SJSA1 (cell line): ENCODE measurements at regions not wholly inside any gene's neighbourhood (a gene's known extent, or its start where the extent isn't known, plus 50 kb on each side); places are given as distances from the start of the nearest gene placed in this dataset.

Experiments used
- DNase-seq, 2 experiments: peaks; one replicate each; pipeline ENCODE4 v3.0.0-alpha.2; 2015 to 2020; ENCODE audit warnings: low spot score in 2 of 2, low read depth in 1 of 2
- H3K27ac ChIP-seq: fragments of 250-450 bp; sonication (Bioruptor Pico); 2 replicates; pipeline ENCODE4 v1.5.1; 2020; ENCODE audit warnings: mild to moderate bottlenecking, moderate library complexity
- H3K27me3 ChIP-seq: fragments of 250-450 bp; sonication (Bioruptor Pico); replicated peaks from 2 replicates; pipeline ENCODE4 v1.5.1; 2020; ENCODE audit warnings: mild to moderate bottlenecking, moderate library complexity
- H3K36me3 ChIP-seq: fragments of 250-450 bp; sonication (Bioruptor Pico); 2 replicates; pipeline ENCODE4 v1.5.1; 2020; ENCODE audit warnings: mild to moderate bottlenecking
- H3K4me1 ChIP-seq: fragments of 250-450 bp; sonication (Bioruptor Pico); replicated peaks from 2 replicates; pipeline ENCODE4 v1.6.1; 2021; ENCODE audit warnings: mild to moderate bottlenecking
- H3K4me3 ChIP-seq: fragments of 250-450 bp; sonication (Bioruptor Pico); 2 replicates; pipeline ENCODE4 v1.5.1; 2020; ENCODE audit warnings: mild to moderate bottlenecking
- H3K9me3 ChIP-seq: fragments of 250-450 bp; sonication (Bioruptor Pico); replicated peaks from 2 replicates; pipeline ENCODE4 v1.5.1; 2020; ENCODE audit warnings: mild to moderate bottlenecking

DNA sequence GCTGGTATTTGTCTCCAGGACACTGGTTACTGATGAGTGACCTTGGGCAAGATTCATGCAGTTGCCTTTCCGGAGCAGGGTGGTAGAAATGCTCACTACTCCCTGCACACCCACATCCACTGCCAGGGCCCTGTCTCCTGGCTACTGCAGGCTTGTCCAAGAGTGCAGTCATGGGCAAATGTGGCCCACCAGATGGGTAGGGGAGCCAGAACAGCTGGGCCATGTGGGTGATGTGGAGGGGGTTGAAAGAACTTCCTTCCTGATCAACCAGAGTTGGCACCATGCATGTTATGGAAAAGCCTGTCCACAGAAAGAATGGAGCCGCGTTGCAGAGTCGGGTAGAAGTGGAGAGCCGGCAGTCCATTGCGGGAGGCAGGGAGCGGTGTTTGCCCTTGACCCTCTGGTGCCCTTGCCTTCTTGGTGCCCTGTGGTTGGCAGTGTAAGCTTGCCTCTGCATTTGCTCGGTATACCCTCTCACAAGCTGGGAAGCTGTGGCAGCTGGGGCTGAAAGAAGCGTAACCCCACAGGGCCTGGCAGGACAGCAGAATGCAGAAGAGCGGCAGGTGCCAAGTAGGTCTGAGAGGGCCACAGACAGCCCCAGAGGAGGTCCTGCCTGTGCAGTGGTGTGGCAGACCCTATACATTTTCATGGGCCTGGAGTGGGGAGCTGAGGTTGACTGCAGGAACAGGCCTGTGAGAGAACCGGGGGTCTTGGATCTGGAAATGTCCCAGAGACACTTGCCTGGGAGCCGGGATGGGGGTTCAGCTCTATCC is 253.2 kb downstream of the TFCP2L1 start:
- H3K4me3 ChIP-seq, result no peak overlapping the region
- H3K36me3 ChIP-seq, result no peaks in the 10 kb centered on the region
- DNase-seq, result no peak
- peaks cover 66% of the 10 kb centered on the region for H3K27me3 ChIP-seq
- no peaks in the 10 kb centered on the region for H3K4me1 ChIP-seq
- no peaks in the 10 kb centered on the region for H3K9me3 ChIP-seq
- no peak overlapping the region for H3K27ac ChIP-seq

- H3K27me3 ChIP-seq, result peaks cover 64% of the 10 kb centered on the region
- DNase-seq, result no peak
Observed at GRCh38 chr2:121033461-121033996, 251.5 kb downstream of the TFCP2L1 start.

GRCh38 chr2:121034551-121034950 is 250.5 kb downstream of the TFCP2L1 start:
- H3K27ac ChIP-seq, result no peak overlapping the region
- H3K9me3 ChIP-seq, result no peaks in the 10 kb centered on the region
- H3K4me1 ChIP-seq, result no peaks in the 10 kb centered on the region
- H3K36me3 ChIP-seq, result no peaks in the 10 kb centered on the region
- H3K4me3 ChIP-seq, result no peak overlapping the region
- peaks cover 54% of the 10 kb centered on the region for H3K27me3 ChIP-seq
- no peak for DNase-seq

More at GRCh38 chr2:121033461-121033996, 251.5 kb downstream of the TFCP2L1 start:
- Histone ChIP-seq H3K27ac (no peak overlapping the region), H3K9me3 (no peaks in the 10 kb centered on the region), H3K36me3 (no peaks in the 10 kb centered on the region), H3K4me3 (no peak overlapping the region), H3K4me1 (no peaks in the 10 kb centered on the region)

GRCh38 chr2:121036226-121036692 is 248.7 kb downstream of the TFCP2L1 start:
- no peak for DNase-seq
- H3K4me1 ChIP-seq, result no peaks in the 10 kb centered on the region
- no peaks in the 10 kb centered on the region for H3K36me3 ChIP-seq
- no peak overlapping the region for H3K4me3 ChIP-seq
- H3K9me3 ChIP-seq, result no peaks in the 10 kb centered on the region
- H3K27me3 ChIP-seq, result peaks cover 45% of the 10 kb centered on the region
- H3K27ac ChIP-seq, result no peak overlapping the region

- no peaks in the 10 kb centered on the region for H3K36me3 ChIP-seq
- peak in 1 of 2 experiments; percentile 29 for DNase-seq
- no peaks in the 10 kb centered on the region for H3K9me3 ChIP-seq
- H3K4me3 ChIP-seq, result no peak overlapping the region
- peaks cover 47% of the 10 kb centered on the region for H3K27me3 ChIP-seq
- H3K27ac ChIP-seq, result no peak overlapping the region
- H3K4me1 ChIP-seq, result no peaks in the 10 kb centered on the region
Observed at GRCh38 chr2:121037480-121037879, 247.5 kb downstream of the TFCP2L1 start.

GRCh38 chr2:121038031-121038430 is 247.0 kb downstream of the TFCP2L1 start:
- peak in 1 of 2 experiments; percentile 31 for DNase-seq
- H3K36me3 ChIP-seq, result no peaks in the 10 kb centered on the region
- no peaks in the 10 kb centered on the region for H3K9me3 ChIP-seq
- no peak overlapping the region for H3K27ac ChIP-seq
- H3K4me3 ChIP-seq, result no peak overlapping the region
- peaks cover 45% of the 10 kb centered on the region for H3K27me3 ChIP-seq
- H3K4me1 ChIP-seq, result no peaks in the 10 kb centered on the region

DNA sequence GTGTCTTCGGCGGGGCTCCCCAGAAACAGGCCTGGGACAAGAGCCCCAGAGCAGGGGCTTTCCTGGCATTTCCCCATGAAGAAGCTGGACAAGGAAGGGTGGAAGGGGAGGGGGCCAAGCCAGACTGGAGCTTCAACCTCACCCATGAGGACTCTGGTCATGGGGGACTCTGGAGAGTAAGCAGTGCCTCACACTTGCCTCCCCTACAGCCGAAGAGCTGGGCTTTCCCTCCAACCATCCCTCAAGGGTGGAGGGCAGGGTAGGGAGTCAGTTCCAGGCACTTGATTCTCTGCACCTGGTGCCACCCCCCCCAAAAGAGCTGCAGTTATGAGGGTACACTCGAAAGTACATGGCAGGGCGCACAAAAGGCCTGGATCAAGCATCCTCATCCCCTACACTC is 246.6 kb downstream of the TFCP2L1 start:
- no peak overlapping the region for H3K4me3 ChIP-seq
- DNase-seq, result no peak
- no peaks in the 10 kb centered on the region for H3K4me1 ChIP-seq
- peaks cover 42% of the 10 kb centered on the region for H3K27me3 ChIP-seq
- H3K9me3 ChIP-seq, result no peaks in the 10 kb centered on the region
- no peak overlapping the region for H3K27ac ChIP-seq
- no peaks in the 10 kb centered on the region for H3K36me3 ChIP-seq

DNA sequence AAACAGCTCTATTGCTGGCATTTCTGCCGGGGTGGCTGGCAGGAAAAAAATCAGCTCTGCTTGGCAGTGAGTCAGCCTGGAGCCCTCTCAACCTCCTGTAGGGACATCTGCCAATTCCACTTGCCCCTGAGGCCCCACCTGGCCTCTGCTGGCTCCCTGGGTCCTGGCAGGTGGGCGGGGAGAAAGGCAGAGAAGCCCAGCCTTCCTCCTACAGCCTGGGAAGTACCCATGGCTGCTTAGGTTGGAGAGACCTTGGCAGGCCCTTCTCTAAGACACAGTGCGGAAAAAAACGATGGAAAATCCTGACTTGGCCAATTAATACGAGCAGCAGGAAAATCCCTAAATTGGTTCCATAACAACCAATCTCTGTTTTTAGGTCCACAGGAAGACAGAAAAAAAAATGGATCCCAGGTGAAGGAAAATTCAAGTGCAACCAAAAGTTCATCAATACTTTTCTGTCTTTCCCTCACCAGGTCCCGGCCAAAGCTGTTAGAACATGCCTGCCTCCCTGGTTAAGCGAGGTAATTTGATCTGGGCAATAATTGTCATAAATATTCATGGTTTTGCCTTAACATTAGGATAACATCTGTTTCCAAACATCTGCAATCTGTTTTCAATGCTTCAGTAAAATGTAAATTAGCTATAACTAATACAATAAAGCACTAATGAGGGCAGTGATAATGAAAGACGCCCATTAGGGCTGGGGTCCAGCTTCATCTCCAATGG is 245.9 kb downstream of the TFCP2L1 start:
- no peak for DNase-seq
- Histone ChIP-seq H3K27ac (no peak overlapping the region), H3K36me3 (no peaks in the 10 kb centered on the region), H3K4me3 (no peak overlapping the region), H3K9me3 (no peaks in the 10 kb centered on the region), H3K27me3 (peaks cover 36% of the 10 kb centered on the region), H3K4me1 (no peaks in the 10 kb centered on the region)

- peaks cover 30% of the 10 kb centered on the region for H3K27me3 ChIP-seq
- no peak overlapping the region for H3K4me3 ChIP-seq
- no peaks in the 10 kb centered on the region for H3K36me3 ChIP-seq
- no peaks in the 10 kb centered on the region for H3K4me1 ChIP-seq
- H3K9me3 ChIP-seq, result no peaks in the 10 kb centered on the region
- no peak overlapping the region for H3K27ac ChIP-seq
- DNase-seq, result no peak
Observed at GRCh38 chr2:121039679-121040078, 245.3 kb downstream of the TFCP2L1 start.

DNA sequence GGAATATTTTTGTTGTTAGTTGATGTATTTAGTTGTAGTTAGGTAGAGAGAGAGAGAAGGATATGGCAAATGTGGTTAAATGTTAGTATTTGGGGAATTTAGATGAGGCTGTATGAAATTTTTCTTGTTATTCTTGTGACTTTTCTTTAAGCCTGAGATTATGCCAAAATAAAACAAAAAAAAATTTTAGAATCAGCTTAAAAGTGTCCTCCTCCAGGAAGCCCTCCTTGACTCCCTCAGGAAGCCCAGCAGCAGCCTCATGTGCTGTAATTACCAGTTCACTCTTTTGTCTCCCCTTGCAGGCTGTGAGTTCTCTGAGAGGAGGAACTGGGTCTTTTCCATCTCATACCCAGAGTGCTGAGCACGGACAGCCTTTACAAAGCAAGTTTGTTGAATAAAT is 243.5 kb downstream of the TFCP2L1 start:
- no peak overlapping the region for H3K4me3 ChIP-seq
- no peaks in the 10 kb centered on the region for H3K36me3 ChIP-seq
- DNase-seq, result no peak
- H3K9me3 ChIP-seq, result no peaks in the 10 kb centered on the region
- H3K27me3 ChIP-seq, result peaks cover 14% of the 10 kb centered on the region
- H3K27ac ChIP-seq, result no peak overlapping the region
- no peaks in the 10 kb centered on the region for H3K4me1 ChIP-seq

DNA sequence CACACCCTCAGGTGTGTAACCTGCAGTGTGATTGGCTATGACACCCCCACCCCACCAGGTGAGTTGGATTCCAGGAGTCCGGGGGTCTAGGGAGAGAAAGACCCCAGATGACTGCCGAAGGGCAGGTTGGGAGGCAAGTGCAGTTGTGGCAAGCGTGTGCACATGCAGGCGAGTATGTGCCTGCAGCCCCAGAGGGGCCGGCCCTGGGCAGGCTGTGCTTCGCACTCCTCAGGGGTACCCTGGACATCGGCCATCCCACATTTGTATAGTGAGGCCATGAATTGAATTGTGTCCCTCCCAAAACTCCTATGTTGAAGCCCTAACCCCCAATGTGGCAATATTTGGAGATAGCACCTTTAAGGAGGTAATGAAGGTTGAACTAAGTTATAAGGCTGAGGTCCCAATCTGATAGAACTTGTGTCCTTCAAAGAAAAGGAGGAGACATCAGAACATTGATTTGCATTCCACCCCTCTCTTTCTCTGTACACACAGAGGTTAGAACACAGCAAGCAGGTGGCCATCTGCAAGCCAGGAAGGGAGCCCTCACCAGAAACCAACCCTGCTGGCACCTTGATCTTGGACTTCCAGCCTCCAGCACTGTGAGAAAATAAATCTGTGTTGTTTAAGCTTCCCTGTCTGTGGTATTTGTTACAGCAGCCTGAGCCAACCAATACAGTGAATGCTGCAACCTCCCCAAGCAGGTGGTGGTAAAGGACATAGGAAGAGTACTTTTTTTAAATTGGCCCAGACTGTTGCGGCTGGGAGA is 241.8 kb downstream of the TFCP2L1 start:
- Histone ChIP-seq H3K36me3 (no peaks in the 10 kb centered on the region), H3K4me1 (no peaks in the 10 kb centered on the region), H3K27me3 (peaks cover 2% of the 10 kb centered on the region; the same call in 1 of the 2 replicates), H3K27ac (no peak overlapping the region), H3K9me3 (no peaks in the 10 kb centered on the region), H3K4me3 (no peak overlapping the region)
- no peak for DNase-seq

DNA sequence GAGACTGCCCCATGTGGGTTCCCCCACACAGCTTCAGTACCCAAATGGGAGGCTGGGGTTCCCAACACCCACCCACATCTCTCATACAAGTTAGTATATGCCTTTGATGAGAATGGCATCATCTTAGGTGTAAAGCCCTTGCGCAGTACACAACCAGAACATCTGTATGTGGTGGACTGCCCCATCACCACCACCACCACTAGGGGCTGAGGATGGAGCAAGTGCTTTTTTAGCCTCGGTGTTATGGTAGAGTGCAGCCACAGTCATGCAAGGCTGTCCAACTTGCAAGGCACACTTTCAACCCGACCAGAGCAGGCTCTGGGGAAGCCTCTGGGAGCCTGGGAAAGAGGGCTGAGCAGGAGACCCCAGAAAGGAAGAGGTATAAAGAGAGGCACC is 241.2 kb downstream of the TFCP2L1 start:
- peaks cover 2% of the 10 kb centered on the region; the same call in 1 of the 2 replicates for H3K27me3 ChIP-seq
- DNase-seq, result no peak
- H3K4me3 ChIP-seq, result no peak overlapping the region
- H3K36me3 ChIP-seq, result no peaks in the 10 kb centered on the region
- no peaks in the 10 kb centered on the region for H3K9me3 ChIP-seq
- no peak overlapping the region for H3K27ac ChIP-seq
- no peaks in the 10 kb centered on the region for H3K4me1 ChIP-seq

- H3K9me3 ChIP-seq, result no peaks in the 10 kb centered on the region
- no peak overlapping the region for H3K27ac ChIP-seq
- H3K4me1 ChIP-seq, result no peaks in the 10 kb centered on the region
- DNase-seq, result no peak
- H3K36me3 ChIP-seq, result no peaks in the 10 kb centered on the region
- no peak overlapping the region for H3K4me3 ChIP-seq
- peaks cover 2% of the 10 kb centered on the region; the same call in 1 of the 2 replicates for H3K27me3 ChIP-seq
Observed at GRCh38 chr2:121044412-121044811, 240.6 kb downstream of the TFCP2L1 start.
